ENCODE measurements at regions not wholly inside any gene's neighbourhood (a gene's known extent, or its start where the extent isn't known, plus 50 kb on each side); places are given as distances from the start of the nearest gene placed in this dataset.

DNA sequence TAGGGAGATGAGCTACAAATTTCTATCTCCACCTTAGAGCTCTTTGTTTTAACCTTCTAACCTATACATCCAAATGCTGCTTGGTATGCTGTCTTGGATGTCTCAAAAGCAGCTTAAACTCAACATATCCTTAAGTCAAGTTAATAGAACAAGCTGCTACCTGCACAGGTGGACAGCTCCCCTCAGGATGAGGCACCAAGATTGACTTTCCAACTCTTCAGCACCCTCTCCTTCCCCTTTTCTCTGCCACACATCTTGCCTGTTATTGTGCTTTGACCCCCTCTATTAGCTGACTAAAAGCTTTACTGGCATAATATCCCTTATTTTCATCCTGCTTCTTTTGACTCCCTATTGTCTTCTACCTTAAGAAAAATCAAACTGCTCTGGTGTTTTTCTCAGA, 448.1 kb upstream of the MEX3C start:
- no peaks in the 10 kb centered on the region for H3K36me3 ChIP-seq (ENCODE audit: control insufficient read depth, insufficient read depth, low read length)
- no peaks in the 10 kb centered on the region for H3K9me3 ChIP-seq (ENCODE audit: control insufficient read depth in 2 of 2, low read length in 2 of 2)
- H3K36me3 Mint-ChIP-seq: no peaks in the 10 kb centered on the region
- H3K27me3 ChIP-seq (ENCODE audit: control insufficient read depth, insufficient read depth, low read length): no peaks in the 10 kb centered on the region
- no peak overlapping the region for H3K4me3 Mint-ChIP-seq
- peaks cover 8% of the 10 kb centered on the region for H3K27me3 Mint-ChIP-seq
- ATAC-seq (ENCODE audit: low read depth in 2 of 2): no peak
- DNase-seq: no peak
- H3K27ac Mint-ChIP-seq: no peak overlapping the region
- H3K4me1 ChIP-seq (ENCODE audit: control insufficient read depth, insufficient read depth, low read length, poor library complexity, severe bottlenecking): no peaks in the 10 kb centered on the region
- no peak overlapping the region for H3K27ac ChIP-seq (ENCODE audit: insufficient read depth, low read length, poor library complexity, severe bottlenecking)
- H3K9me3 Mint-ChIP-seq: peaks cover 0 to 5% (median 2%) of the 10 kb centered on the region in 7 donors
- H3K4me3 ChIP-seq (ENCODE audit: low read depth, low read length): no peak overlapping the region
- H3K4me1 Mint-ChIP-seq: no peaks in the 10 kb centered on the region

GRCh38 chr18:51647346-51647745, 449.9 kb upstream of the MEX3C start:
- DNase-seq: no peak
- no peaks in the 10 kb centered on the region for H3K4me1 Mint-ChIP-seq

DNA sequence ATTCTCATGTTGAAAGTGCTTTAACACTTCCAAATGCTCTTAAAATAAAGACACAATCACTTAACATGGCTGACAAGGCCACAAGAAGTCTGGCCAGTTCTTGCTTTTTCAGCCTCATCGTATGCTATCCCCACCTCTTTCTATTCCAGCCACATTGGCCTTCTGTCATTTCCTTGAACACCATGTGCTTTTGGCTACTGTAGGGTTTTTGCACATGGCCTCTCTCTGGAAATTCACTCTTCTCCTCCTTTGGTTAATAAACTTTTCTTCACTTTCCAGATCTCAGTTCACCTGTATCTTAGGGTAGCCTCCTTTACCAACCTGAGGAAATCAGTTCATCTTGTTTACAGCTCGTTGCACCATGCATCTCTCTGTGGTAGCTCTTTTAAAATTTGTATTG, 450.5 kb upstream of the MEX3C start:
- DNase-seq: no peak
- Mint-ChIP-seq H3K36me3 (no peaks in the 10 kb centered on the region), H3K27me3 (peaks cover 8% of the 10 kb centered on the region), H3K4me3 (no peak overlapping the region), H3K9me3 (peaks cover 0 to 5% (median 2%) of the 10 kb centered on the region in 7 donors), H3K4me1 (no peaks in the 10 kb centered on the region), H3K27ac (no peak overlapping the region)
- Histone ChIP-seq H3K4me3 (ENCODE audit: low read depth, low read length) (no peak overlapping the region), H3K36me3 (ENCODE audit: control insufficient read depth, insufficient read depth, low read length) (no peaks in the 10 kb centered on the region), H3K27ac (ENCODE audit: insufficient read depth, low read length, poor library complexity, severe bottlenecking) (no peak overlapping the region), H3K27me3 (ENCODE audit: control insufficient read depth, insufficient read depth, low read length) (no peaks in the 10 kb centered on the region), H3K4me1 (ENCODE audit: control insufficient read depth, insufficient read depth, low read length, poor library complexity, severe bottlenecking) (no peaks in the 10 kb centered on the region), H3K9me3 (ENCODE audit: control insufficient read depth in 2 of 2, low read length in 2 of 2) (no peaks in the 10 kb centered on the region)
- ATAC-seq (ENCODE audit: low read depth in 2 of 2): no peak

More at GRCh38 chr18:51647346-51647745, 449.9 kb upstream of the MEX3C start:
- Histone ChIP-seq H3K9me3 (ENCODE audit: control insufficient read depth in 2 of 2, low read length in 2 of 2) (no peaks in the 10 kb centered on the region), H3K36me3 (ENCODE audit: control insufficient read depth, insufficient read depth, low read length) (no peaks in the 10 kb centered on the region), H3K4me1 (ENCODE audit: control insufficient read depth, insufficient read depth, low read length, poor library complexity, severe bottlenecking) (no peaks in the 10 kb centered on the region), H3K27me3 (ENCODE audit: control insufficient read depth, insufficient read depth, low read length) (no peaks in the 10 kb centered on the region), H3K27ac (ENCODE audit: insufficient read depth, low read length, poor library complexity, severe bottlenecking) (no peak overlapping the region), H3K4me3 (ENCODE audit: low read depth, low read length) (no peak overlapping the region)
- Mint-ChIP-seq H3K9me3 (peaks cover 0 to 5% (median 2%) of the 10 kb centered on the region in 7 donors), H3K27ac (no peak overlapping the region), H3K27me3 (peaks cover 8% of the 10 kb centered on the region), H3K36me3 (no peaks in the 10 kb centered on the region), H3K4me3 (no peak overlapping the region)
- no peak for ATAC-seq (ENCODE audit: low read depth in 2 of 2)

- Mint-ChIP-seq H3K36me3 (no peaks in the 10 kb centered on the region), H3K4me3 (no peak overlapping the region), H3K27me3 (no peaks in the 10 kb centered on the region), H3K4me1 (no peaks in the 10 kb centered on the region), H3K9me3 (peaks cover 0 to 5% (median 0%) of the 10 kb centered on the region in 7 donors), H3K27ac (peak overlapping the region in 1 of 3 donors; percentile 29)
- Histone ChIP-seq H3K4me3 (ENCODE audit: low read depth, low read length) (no peak overlapping the region), H3K27ac (ENCODE audit: insufficient read depth, low read length, poor library complexity, severe bottlenecking) (no peak overlapping the region), H3K36me3 (ENCODE audit: control insufficient read depth, insufficient read depth, low read length) (no peaks in the 10 kb centered on the region), H3K4me1 (ENCODE audit: control insufficient read depth, insufficient read depth, low read length, poor library complexity, severe bottlenecking) (no peaks in the 10 kb centered on the region), H3K9me3 (ENCODE audit: control insufficient read depth in 2 of 2, low read length in 2 of 2) (no peaks in the 10 kb centered on the region), H3K27me3 (ENCODE audit: control insufficient read depth, insufficient read depth, low read length) (no peaks in the 10 kb centered on the region)
- ATAC-seq (ENCODE audit: low read depth in 2 of 2) (no peak), DNase-seq (no peak)
Observed at GRCh38 chr18:51649796-51650195, 452.3 kb upstream of the MEX3C start.

DNA sequence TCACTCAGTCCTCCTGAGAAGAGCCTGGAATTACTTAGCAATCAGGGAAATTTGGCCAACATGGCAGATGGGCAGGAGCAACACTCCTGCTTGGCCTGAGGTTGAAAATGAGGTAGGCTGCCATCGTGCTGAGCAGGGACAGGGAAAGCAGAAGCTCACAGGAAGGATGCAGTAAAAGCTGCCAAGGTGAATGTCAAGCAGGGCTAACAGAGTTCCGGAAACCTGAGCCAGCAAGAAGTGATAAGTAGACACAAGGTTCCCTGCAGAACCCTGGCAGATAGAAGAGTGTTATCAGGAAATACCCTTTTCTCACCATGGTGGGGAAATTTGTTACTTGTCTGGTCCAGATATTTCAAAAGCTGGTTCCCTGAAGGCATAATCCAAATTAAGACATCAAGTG, 454.3 kb upstream of the MEX3C start:
- Histone ChIP-seq H3K36me3 (ENCODE audit: control insufficient read depth, insufficient read depth, low read length) (no peaks in the 10 kb centered on the region), H3K9me3 (ENCODE audit: control insufficient read depth in 2 of 2, low read length in 2 of 2) (no peaks in the 10 kb centered on the region), H3K27me3 (ENCODE audit: control insufficient read depth, insufficient read depth, low read length) (no peaks in the 10 kb centered on the region), H3K27ac (ENCODE audit: insufficient read depth, low read length, poor library complexity, severe bottlenecking) (no peak overlapping the region), H3K4me3 (ENCODE audit: low read depth, low read length) (no peak overlapping the region), H3K4me1 (ENCODE audit: control insufficient read depth, insufficient read depth, low read length, poor library complexity, severe bottlenecking) (no peaks in the 10 kb centered on the region)
- no peaks in the 10 kb centered on the region for H3K4me1 Mint-ChIP-seq
- H3K27me3 Mint-ChIP-seq: peaks cover 4% of the 10 kb centered on the region
- no peak for ATAC-seq (ENCODE audit: low read depth in 2 of 2)
- H3K9me3 Mint-ChIP-seq: peaks cover 0 to 4% (median 0%) of the 10 kb centered on the region in 7 donors
- DNase-seq: no peak
- H3K36me3 Mint-ChIP-seq: no peaks in the 10 kb centered on the region
- H3K27ac Mint-ChIP-seq: no peak overlapping the region
- H3K4me3 Mint-ChIP-seq: no peak overlapping the region

GRCh38 chr18:51653507-51654213, 456.2 kb upstream of the MEX3C start:
- Mint-ChIP-seq H3K27me3 (peaks cover 4% of the 10 kb centered on the region), H3K4me3 (no peak overlapping the region), H3K27ac (no peak overlapping the region), H3K36me3 (no peaks in the 10 kb centered on the region), H3K4me1 (no peaks in the 10 kb centered on the region), H3K9me3 (peaks cover 0 to 1% (median 0%) of the 10 kb centered on the region in 7 donors)
- no peaks in the 10 kb centered on the region for H3K4me1 ChIP-seq (ENCODE audit: control insufficient read depth, insufficient read depth, low read length, poor library complexity, severe bottlenecking)
- H3K27ac ChIP-seq (ENCODE audit: insufficient read depth, low read length, poor library complexity, severe bottlenecking): no peak overlapping the region
- no peak overlapping the region for H3K4me3 ChIP-seq (ENCODE audit: low read depth, low read length)
- H3K27me3 ChIP-seq (ENCODE audit: control insufficient read depth, insufficient read depth, low read length): no peaks in the 10 kb centered on the region
- no peaks in the 10 kb centered on the region for H3K36me3 ChIP-seq (ENCODE audit: control insufficient read depth, insufficient read depth, low read length)
- no peak for ATAC-seq (ENCODE audit: low read depth in 2 of 2)
- H3K9me3 ChIP-seq (ENCODE audit: control insufficient read depth in 2 of 2, low read length in 2 of 2): no peaks in the 10 kb centered on the region
- no peak for DNase-seq

GRCh38 chr18:51654488-51655326, 457.2 kb upstream of the MEX3C start:
- H3K27me3 Mint-ChIP-seq: peaks cover 4% of the 10 kb centered on the region
- H3K4me3 ChIP-seq (ENCODE audit: low read depth, low read length): no peak overlapping the region
- DNase-seq (no peak), ATAC-seq (ENCODE audit: low read depth in 2 of 2) (peak in 1 of 2 donors; percentile 22)
- no peak overlapping the region for H3K27ac ChIP-seq (ENCODE audit: insufficient read depth, low read length, poor library complexity, severe bottlenecking)
- no peak overlapping the region for H3K27ac Mint-ChIP-seq
- H3K36me3 Mint-ChIP-seq: no peaks in the 10 kb centered on the region
- no peak overlapping the region for H3K4me3 Mint-ChIP-seq
- no peaks in the 10 kb centered on the region for H3K4me1 ChIP-seq (ENCODE audit: control insufficient read depth, insufficient read depth, low read length, poor library complexity, severe bottlenecking)
- H3K4me1 Mint-ChIP-seq: no peaks in the 10 kb centered on the region
- H3K9me3 Mint-ChIP-seq: peaks cover 0 to 1% (median 0%) of the 10 kb centered on the region in 7 donors
- H3K27me3 ChIP-seq (ENCODE audit: control insufficient read depth, insufficient read depth, low read length): no peaks in the 10 kb centered on the region
- H3K36me3 ChIP-seq (ENCODE audit: control insufficient read depth, insufficient read depth, low read length): no peaks in the 10 kb centered on the region
- H3K9me3 ChIP-seq (ENCODE audit: control insufficient read depth in 2 of 2, low read length in 2 of 2): no peaks in the 10 kb centered on the region
